ENCODE measurements at regions not wholly inside any gene's neighbourhood (a gene's known extent, or its start where the extent isn't known, plus 50 kb on each side); places are given as distances from the start of the nearest gene placed in this dataset.

- TF ChIP-seq CTCF (conservative IDR thresholded peaks at IDR 0.05; ENCODE audit: low read length), result no peak
- DNase-seq (ENCODE audit: low read depth), result no peak
- H3K4me3 ChIP-seq (ENCODE audit: low read length), result no peak overlapping the region
Observed at GRCh38 chr9:118618849-118619248, 750.4 kb downstream of the BRINP1 start.

GRCh38 chr9:118624608-118625007 is 744.6 kb downstream of the BRINP1 start:
- no peak for DNase-seq (ENCODE audit: low read depth)
- no peak overlapping the region for H3K4me3 ChIP-seq (ENCODE audit: low read length)
- TF ChIP-seq CTCF (conservative IDR thresholded peaks at IDR 0.05; ENCODE audit: low read length), result no peak

- no peak for TF ChIP-seq CTCF (conservative IDR thresholded peaks at IDR 0.05; ENCODE audit: low read length)
- DNase-seq (ENCODE audit: low read depth), result no peak
- H3K4me3 ChIP-seq (ENCODE audit: low read length), result no peak overlapping the region
Observed at GRCh38 chr9:118630079-118630478, 739.2 kb downstream of the BRINP1 start.

DNA sequence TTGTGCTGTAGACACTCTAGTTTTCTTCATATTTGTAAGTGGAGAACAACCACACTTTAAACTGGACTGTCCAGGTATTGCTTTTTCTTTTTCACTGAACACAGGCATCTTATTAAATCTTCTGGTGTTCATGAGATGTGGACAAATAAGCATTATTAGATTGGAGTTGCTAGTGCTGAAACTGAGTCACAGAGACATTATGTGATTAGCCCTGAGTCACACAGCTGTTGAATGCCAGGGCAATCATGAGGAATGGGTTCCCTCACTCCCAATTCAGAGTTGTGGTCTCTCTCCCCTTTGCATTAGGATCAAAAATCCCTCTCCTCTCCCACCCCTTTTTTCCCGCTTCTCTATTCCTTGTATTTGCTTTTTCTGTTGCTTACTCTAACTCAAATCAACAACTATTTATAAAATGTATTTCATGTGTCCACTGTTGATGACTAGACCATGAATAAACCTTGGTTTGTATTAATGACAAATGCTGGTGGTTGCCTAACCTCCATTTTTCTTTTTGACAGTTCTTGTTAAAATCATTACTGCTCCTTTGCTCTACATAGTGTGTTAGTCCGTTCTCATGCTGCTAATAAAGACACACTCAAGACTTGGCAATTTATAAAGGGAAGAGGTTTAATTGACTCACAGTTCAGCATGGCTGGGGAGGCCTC is 738.2 kb downstream of the BRINP1 start:
- TF ChIP-seq CTCF (conservative IDR thresholded peaks at IDR 0.05; ENCODE audit: low read length), result no peak
- no peak overlapping the region for H3K4me3 ChIP-seq (ENCODE audit: low read length)
- DNase-seq (ENCODE audit: low read depth), result no peak

DNA sequence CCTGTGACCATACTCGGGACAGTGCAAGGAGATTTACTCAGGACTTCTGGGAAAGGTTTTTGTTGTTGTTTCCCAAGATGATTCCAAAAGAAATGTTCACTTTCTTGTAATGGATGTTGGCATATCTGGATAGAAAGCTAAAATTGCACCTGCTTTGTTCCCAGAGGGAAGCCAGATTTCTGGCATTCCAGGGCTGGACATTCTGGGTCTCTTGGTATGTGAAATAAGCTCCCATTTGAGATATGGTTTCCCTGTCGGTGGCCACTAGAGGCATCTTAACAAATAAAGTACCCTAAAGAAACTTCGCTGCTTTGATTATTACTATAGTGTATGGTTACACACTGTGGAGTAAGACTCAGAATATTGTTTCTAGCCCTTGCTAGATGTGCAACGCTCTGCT is 737.3 kb downstream of the BRINP1 start:
- no peak overlapping the region for H3K4me3 ChIP-seq (ENCODE audit: low read length)
- DNase-seq (ENCODE audit: low read depth), result no peak
- TF ChIP-seq CTCF (conservative IDR thresholded peaks at IDR 0.05; ENCODE audit: low read length), result no peak

- no peak for TF ChIP-seq CTCF (conservative IDR thresholded peaks at IDR 0.05; ENCODE audit: low read length)
- no peak overlapping the region for H3K4me3 ChIP-seq (ENCODE audit: low read length)
Observed at GRCh38 chr9:118635416-118635815, 733.8 kb downstream of the BRINP1 start.

DNA sequence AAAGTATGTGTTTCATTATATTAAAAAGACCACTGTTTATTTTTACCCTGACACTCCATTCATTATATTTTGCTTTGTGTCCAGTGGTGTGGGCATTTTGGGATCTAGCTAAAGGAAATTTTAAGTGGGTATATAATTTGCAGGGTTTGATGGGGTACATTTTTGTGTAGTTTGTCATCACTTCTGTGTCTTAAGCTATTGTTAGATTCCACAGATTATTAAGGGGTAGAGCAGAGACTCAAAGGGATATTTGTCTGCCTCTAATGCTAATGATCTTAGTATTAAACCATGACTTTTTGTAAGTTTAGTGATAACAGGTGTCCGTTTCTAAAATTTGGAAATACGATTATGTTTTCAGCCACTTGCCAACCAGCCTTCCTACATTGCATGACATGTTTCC is 731.6 kb downstream of the BRINP1 start:
- DNase-seq (ENCODE audit: low read depth), result no peak
- no peak for TF ChIP-seq CTCF (conservative IDR thresholded peaks at IDR 0.05; ENCODE audit: low read length)
- no peak overlapping the region for H3K4me3 ChIP-seq (ENCODE audit: low read length)

More at GRCh38 chr9:118635416-118635815, 733.8 kb downstream of the BRINP1 start:
- peak; percentile 21 for DNase-seq (ENCODE audit: low read depth)

Measured in AG10803 (cell line).